H1 (cell line): ENCODE measurements at regions not wholly inside any gene's neighbourhood (a gene's known extent, or its start where the extent isn't known, plus 50 kb on each side); places are given as distances from the start of the nearest gene placed in this dataset.

Experiments used
- CTCF ChIA-PET: fragments of 300-600 bp; sonication (Branson Sonifier 250); formaldehyde crosslinking; loops from one replicate; lab custom pipeline; 2021; ENCODE audit not compliant: partially characterized antibody; lab: Charles Lee
- POLR2A ChIA-PET: fragments of 300-600 bp; sonication (Branson Sonifier 250); formaldehyde crosslinking; loops from one replicate; lab custom pipeline; 2021; ENCODE audit warnings: inconsistent platforms; ENCODE audit not compliant: partially characterized antibody; lab: Charles Lee
- DNase-seq, 2 experiments: peaks; one replicate each; pipeline versions ENCODE4 v3.0.0 to v3.0.0-alpha.2; 2010 to 2022; ENCODE audit warnings: low spot score in 2 of 2, low read depth in 1 of 2, mixed read lengths in 1 of 2
- FAIRE-seq: peaks from 2 replicates; lab custom pipeline; 2011; peaks lifted over from hg19 to GRCh38; lab: Jason Lieb, UNC
- H2AFZ ChIP-seq: 2 replicates; pipeline ENCODE4 v1.8.1; 2012; ENCODE audit warnings: low read length, inconsistent platforms
- H2AK5ac ChIP-seq: 2 replicates; pipeline ENCODE4 v1.6.1; 2013; ENCODE audit warnings: low read depth, low read length
- H2BK120ac ChIP-seq: replicated peaks from 2 replicates; pipeline ENCODE3; 2013; ENCODE audit warnings: low read depth, low read length, inconsistent platforms
- H2BK12ac ChIP-seq: 2 replicates; pipeline ENCODE4 v1.6.1; 2013; ENCODE audit warnings: low read depth, low read length
- H2BK15ac ChIP-seq: 2 replicates; pipeline ENCODE4 v1.6.1; 2013; ENCODE audit warnings: low read length
- H2BK20ac ChIP-seq: 2 replicates; pipeline ENCODE4 v1.6.1; 2013; ENCODE audit warnings: low read length
- H2BK5ac ChIP-seq: 2 replicates; pipeline ENCODE4 v1.6.1; 2013; ENCODE audit warnings: low read depth, low read length
- H3K14ac ChIP-seq: 2 replicates; pipeline ENCODE4 v1.6.1; 2013; ENCODE audit warnings: inconsistent platforms; ENCODE audit not compliant: insufficient read length
- H3K18ac ChIP-seq: 2 replicates; pipeline ENCODE4 v1.6.1; 2013; ENCODE audit warnings: low read length; ENCODE audit errors: extremely low read depth
- H3K23ac ChIP-seq: 2 replicates; pipeline ENCODE4 v1.6.1; 2013; ENCODE audit warnings: inconsistent platforms; ENCODE audit not compliant: insufficient read length
- H3K23me2 ChIP-seq: 2 replicates; pipeline ENCODE4 v1.6.1; 2013; ENCODE audit warnings: low read depth, low read length
- H3K27ac ChIP-seq: 2 replicates; pipeline ENCODE4 v1.6.1; 2011; ENCODE audit warnings: low read depth, low read length, inconsistent platforms
- H3K27me3 ChIP-seq, 4 experiments: replicated peaks in 1 of 4; 1 replicate in 1 of 4; 2 replicates in 3 of 4; pipeline versions ENCODE4 v1.6.1 to v1.8.1; 2011 to 2013; ENCODE audit warnings: low read length in 3 of 4, mild to moderate bottlenecking in 3 of 4, inconsistent platforms in 2 of 4, mixed read lengths in 2 of 4, moderate library complexity in 1 of 4; ENCODE audit not compliant: control insufficient read depth in 3 of 4, insufficient read depth in 3 of 4; ENCODE audit errors: extremely low read depth in 1 of 4
- H3K36me3 ChIP-seq, 4 experiments: 2 replicates each; pipeline versions ENCODE4 v1.6.1 to v1.8.1; 2011 to 2013; ENCODE audit warnings: mild to moderate bottlenecking in 4 of 4, low read length in 3 of 4, moderate library complexity in 2 of 4, control low read depth in 1 of 4, inconsistent platforms in 1 of 4; ENCODE audit not compliant: insufficient read depth in 4 of 4, control insufficient read depth in 2 of 4
- H3K4ac ChIP-seq: replicated peaks from 2 replicates; pipeline ENCODE3; 2013; ENCODE audit warnings: low read length, low read depth, mixed read lengths, inconsistent platforms; ENCODE audit not compliant: insufficient read length
- H3K4me1 ChIP-seq, 4 experiments: replicated peaks in 1 of 4; 1 replicate in 1 of 4; 2 replicates in 3 of 4; pipeline versions ENCODE4 v1.6.1 to v1.8.1; 2011 to 2013; ENCODE audit warnings: low read length in 3 of 4, inconsistent platforms in 2 of 4, mixed read lengths in 1 of 4; ENCODE audit not compliant: insufficient read depth in 4 of 4, control insufficient read depth in 3 of 4
- H3K4me2 ChIP-seq, 2 experiments: 2 replicates each; pipeline versions ENCODE4 v1.6.1 to v1.8.1; 2011 to 2013; ENCODE audit warnings: low read depth in 2 of 2, low read length in 2 of 2, control low read depth in 1 of 2, inconsistent platforms in 1 of 2, mild to moderate bottlenecking in 1 of 2; ENCODE audit not compliant: insufficient read depth in 1 of 2
- H3K4me3 ChIP-seq, 4 experiments: fragments of 200-600, 300-600 bp in 1 of 4; sonication (generic), shearing (Covaris generic), sonication (Bioruptor Twin) in 1 of 4; 2 replicates each; pipeline versions ENCODE4 v1.5.1 to v1.8.1; 2011 to 2016; ENCODE audit warnings: low read length in 4 of 4, low read depth in 3 of 4, control low read depth in 2 of 4, inconsistent platforms in 2 of 4, mild to moderate bottlenecking in 2 of 4, mixed read lengths in 1 of 4, moderate library complexity in 1 of 4; ENCODE audit not compliant: insufficient read depth in 2 of 4; ENCODE audit errors: extremely low read depth in 1 of 4
- H3K56ac ChIP-seq: replicated peaks from 2 replicates; pipeline ENCODE3; 2013; ENCODE audit warnings: low read depth, mild to moderate bottlenecking, mixed read lengths, low read length, inconsistent platforms; ENCODE audit not compliant: insufficient read length
- H3K79me1 ChIP-seq: 2 replicates; pipeline ENCODE4 v1.6.1; 2013; ENCODE audit warnings: low read depth, low read length, control low read depth
- H3K79me2 ChIP-seq, 2 experiments: 2 replicates each; pipeline versions ENCODE4 v1.6.1 to v1.8.1; 2012 to 2013; ENCODE audit warnings: low read length in 2 of 2, mild to moderate bottlenecking in 2 of 2, inconsistent platforms in 1 of 2; ENCODE audit not compliant: insufficient read depth in 2 of 2, control insufficient read depth in 1 of 2
- H3K9ac ChIP-seq, 4 experiments: replicated peaks in 1 of 4; 1 replicate in 1 of 4; 2 replicates in 3 of 4; pipeline versions ENCODE4 v1.6.1 to v1.8.1; 2011 to 2013; ENCODE audit warnings: low read depth in 3 of 4, low read length in 3 of 4, control low read depth in 2 of 4, mild to moderate bottlenecking in 2 of 4, moderate library complexity in 2 of 4, inconsistent platforms in 1 of 4; ENCODE audit errors: extremely low read depth in 1 of 4
- H3K9me3 ChIP-seq, 2 experiments: 2 replicates each; pipeline versions ENCODE4 v1.6.1 to v1.8.1; 2012 to 2013; ENCODE audit warnings: mild to moderate bottlenecking in 2 of 2, moderate library complexity in 2 of 2, control low read depth in 1 of 2, inconsistent platforms in 1 of 2, low read depth in 1 of 2, low read length in 1 of 2, mixed read lengths in 1 of 2; ENCODE audit not compliant: insufficient read depth in 2 of 2
- H4K20me1 ChIP-seq, 2 experiments: replicated peaks in 1 of 2; 2 replicates each; pipeline versions ENCODE3 to v1.8.1; 2011 to 2013; ENCODE audit warnings: inconsistent platforms in 2 of 2, low read length in 2 of 2, mild to moderate bottlenecking in 1 of 2; ENCODE audit not compliant: insufficient read depth in 2 of 2, control insufficient read depth in 1 of 2
- H4K5ac ChIP-seq: 2 replicates; pipeline ENCODE4 v1.6.1; 2013; ENCODE audit warnings: low read length, low read depth, mixed read lengths, inconsistent platforms; ENCODE audit not compliant: insufficient read length
- H4K8ac ChIP-seq: 2 replicates; pipeline ENCODE4 v1.8.0; 2013; ENCODE audit warnings: mild to moderate bottlenecking, moderate library complexity, low read length, inconsistent platforms; ENCODE audit not compliant: insufficient read depth; ENCODE audit errors: extremely low read depth
- H4K91ac ChIP-seq: replicated peaks from 2 replicates; pipeline ENCODE3; 2013; ENCODE audit warnings: low read length, mixed read lengths, inconsistent platforms; ENCODE audit not compliant: insufficient read length
- ATF3 ChIP-seq: IDR thresholded peaks from 2 replicates; pipeline ENCODE4 v1.6.1; 2011; ENCODE audit warnings: low read depth, mild to moderate bottlenecking, low read length; ENCODE audit not compliant: insufficient read depth
- BRCA1 ChIP-seq: IDR thresholded peaks from 2 replicates; pipeline ENCODE4 v1.6.1; 2012; ENCODE audit warnings: low read depth, low read length, improper control_type of control experiment
- CBX5 ChIP-seq: fragments of 300-800, 300-1000 bp; sonication (generic); IDR thresholded peaks from 2 replicates; pipeline ENCODE4 v1.7.1; 2016; ENCODE audit warnings: antibody characterized with exemption, low read length, low read depth
- CEBPB ChIP-seq: IDR thresholded peaks from 2 replicates; pipeline ENCODE4 v1.6.1; 2012; ENCODE audit warnings: low read depth, low read length
- CHD1 ChIP-seq: IDR thresholded peaks from 2 replicates; pipeline ENCODE4 v1.6.1; 2012; ENCODE audit warnings: low read depth, low read length, improper control_type of control experiment
- GTF2F1 ChIP-seq: IDR thresholded peaks from 2 replicates; pipeline ENCODE4 v1.6.1; 2012; ENCODE audit warnings: low read depth, low read length, improper control_type of control experiment, borderline replicate concordance
- NANOG ChIP-seq: IDR thresholded peaks from 2 replicates; pipeline ENCODE4 v1.6.1; 2011; ENCODE audit warnings: low read length, low read depth, mild to moderate bottlenecking, inconsistent platforms; ENCODE audit not compliant: insufficient read depth, poor library complexity, severe bottlenecking
- PHF8 ChIP-seq: fragments of 200-600 bp; sonication (generic); conservative IDR thresholded peaks from 2 replicates; pipeline ENCODE4 v1.7.1; 2012; ENCODE audit warnings: low read depth, mild to moderate bottlenecking, inconsistent platforms, low read length, moderate library complexity
- SAP30 ChIP-seq: fragments of 300-600 bp; sonication (generic); IDR thresholded peaks from 2 replicates; pipeline ENCODE4 v1.7.1; 2012; ENCODE audit warnings: low read length, moderate library complexity, mild to moderate bottlenecking, inconsistent platforms; ENCODE audit not compliant: insufficient read depth, insufficient replicate concordance
- SP1 ChIP-seq: IDR thresholded peaks from 2 replicates; pipeline ENCODE4 v1.6.1; 2011; ENCODE audit warnings: low read depth, low read length
- SP2 ChIP-seq: IDR thresholded peaks from 2 replicates; pipeline ENCODE4 v1.6.1; 2012; ENCODE audit warnings: mild to moderate bottlenecking, low read length, inconsistent platforms
- SRF ChIP-seq: IDR thresholded peaks from 2 replicates; pipeline ENCODE4 v1.6.1; 2011; ENCODE audit warnings: mild to moderate bottlenecking, low read depth, low read length, moderate library complexity
- SUZ12 ChIP-seq: fragments of 200-600 bp; sonication (generic); IDR thresholded peaks from 2 replicates; pipeline ENCODE4 v1.6.1; 2012; ENCODE audit warnings: mild to moderate bottlenecking, inconsistent platforms, low read length, moderate library complexity, mixed read lengths
- TAF7 ChIP-seq: optimal IDR thresholded peaks from 2 replicates; pipeline ENCODE3; 2011; ENCODE audit warnings: low read depth, mild to moderate bottlenecking, inconsistent platforms, low read length, moderate library complexity, borderline replicate concordance
- TCF12 ChIP-seq: IDR thresholded peaks from 2 replicates; pipeline ENCODE4 v1.6.1; 2011; ENCODE audit warnings: low read depth, mild to moderate bottlenecking, low read length
- YY1 ChIP-seq: IDR thresholded peaks from 2 replicates; pipeline ENCODE4 v1.6.1; 2011; ENCODE audit warnings: low read depth, mild to moderate bottlenecking, low read length
- WGBS, 2 experiments: shearing (Covaris generic) in 1 of 2; methylation state at CpG; one replicate each; pipeline versions ENCODE4 v1.1.6 to v1.1.7; 2013 to 2015; ENCODE audit warnings: low lambda C conversion rate in 2 of 2, mixed read lengths in 2 of 2, inconsistent platforms in 1 of 2, low coverage in 1 of 2, missing lambda C conversion rate in 1 of 2; ENCODE audit not compliant: insufficient replicate concordance in 2 of 2, insufficient coverage in 1 of 2, insufficient read length in 1 of 2; ENCODE audit errors: extremely low coverage in 1 of 2, missing lambda C conversion rate in 1 of 2; 5-methylcytosine and 5-hydroxymethylcytosine counted together

- no peak overlapping the region for H2AK5ac ChIP-seq
- no peak overlapping the region for H2BK20ac ChIP-seq
- H4K20me1 ChIP-seq, result no peaks in the 10 kb centered on the region
- H3K56ac ChIP-seq, result no peak overlapping the region
- no peak overlapping the region for H4K5ac ChIP-seq
- no peak overlapping the region for H4K91ac ChIP-seq
- no peaks in the 10 kb centered on the region for H3K9me3 ChIP-seq
- no peaks in the 10 kb centered on the region for H3K27me3 ChIP-seq
- H3K23ac ChIP-seq, result no peak overlapping the region
- no peak overlapping the region for H2AFZ ChIP-seq
- no peak overlapping the region for H3K4me2 ChIP-seq
- H3K79me1 ChIP-seq, result no peaks in the 10 kb centered on the region
- CTCF ChIA-PET, result no interaction called here
- no peak overlapping the region for H2BK12ac ChIP-seq
- H4K8ac ChIP-seq, result no peak overlapping the region
- H2BK15ac ChIP-seq, result no peak overlapping the region
- no peak overlapping the region for H3K4me3 ChIP-seq
- 94% methylated on average over 4 of the region's 5 CpGs; no CpG with 5 or more reads in 1 of the 2 experiments for WGBS, 2 experiments
- H2BK5ac ChIP-seq, result no peak overlapping the region
- POLR2A ChIA-PET, result no interaction called here
- DNase-seq (no peak), FAIRE-seq (no peak)
- no peaks in the 10 kb centered on the region for H3K23me2 ChIP-seq
- no peaks in the 10 kb centered on the region for H3K4me1 ChIP-seq
- H3K79me2 ChIP-seq, result no peaks in the 10 kb centered on the region
- H3K14ac ChIP-seq, result no peak overlapping the region
- peaks cover 8 to 73% (median 35%) of the 10 kb centered on the region in 4 experiments for H3K36me3 ChIP-seq
- no peak overlapping the region for H3K9ac ChIP-seq
- no peak overlapping the region for H2BK120ac ChIP-seq
- no peak overlapping the region for H3K27ac ChIP-seq
- no peak overlapping the region for H3K4ac ChIP-seq
- H3K18ac ChIP-seq, result no peak overlapping the region
- no peak for TF ChIP-seq ATF3
- no peak for TF ChIP-seq TAF7
- TF ChIP-seq TCF12, result no peak
- no peak for TF ChIP-seq SRF
- TF ChIP-seq GTF2F1, result no peak
- no peak for TF ChIP-seq SAP30
- no peak for TF ChIP-seq SUZ12
- TF ChIP-seq NANOG, result no peak
- no peak for TF ChIP-seq SP1
- no peak for TF ChIP-seq CHD1
- TF ChIP-seq BRCA1, result no peak
- TF ChIP-seq CBX5, result no peak
- TF ChIP-seq CEBPB, result no peak
- TF ChIP-seq SP2, result no peak
- no peak for TF ChIP-seq PHF8
- no peak for TF ChIP-seq YY1
Observed at GRCh38 chrX:131764216-131764615, 220.3 kb downstream of the OR13H1 start.
